GM19023 (cell line): ENCODE measurements at regions not wholly inside any gene's neighbourhood (a gene's known extent, or its start where the extent isn't known, plus 50 kb on each side); places are given as distances from the start of the nearest gene placed in this dataset.

Source experiments
- ATAC-seq: cut with Tn5 transposase; IDR thresholded peaks from one replicate; pipeline ENCODE4 v1.9.1; 2021; ENCODE audit warnings: mild to moderate bottlenecking, moderate library complexity; ENCODE audit not compliant: unreplicated experiment

DNA sequence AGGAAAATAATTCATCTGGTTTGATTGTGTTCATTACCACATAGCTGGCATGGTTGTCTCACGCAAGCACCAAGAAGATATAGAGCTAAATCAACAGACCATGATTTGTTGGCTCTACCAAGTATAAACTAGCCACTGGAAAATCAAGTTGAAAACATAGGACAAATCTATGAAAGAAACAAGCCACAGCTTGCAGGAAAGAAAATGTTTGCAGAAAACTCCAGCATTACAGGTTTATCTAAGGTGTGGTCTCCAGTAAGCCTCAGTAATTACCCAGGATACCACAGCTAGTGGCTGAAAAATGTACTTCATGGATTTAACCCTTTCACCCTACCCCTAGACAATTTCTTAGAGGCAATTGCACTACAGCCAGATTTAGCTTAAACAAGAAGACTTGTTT, 340.6 kb downstream of the SOX2 start:
- no peak for ATAC-seq

GRCh38 chr3:182052757-182053156, 341.0 kb downstream of the SOX2 start:
- no peak for ATAC-seq

DNA sequence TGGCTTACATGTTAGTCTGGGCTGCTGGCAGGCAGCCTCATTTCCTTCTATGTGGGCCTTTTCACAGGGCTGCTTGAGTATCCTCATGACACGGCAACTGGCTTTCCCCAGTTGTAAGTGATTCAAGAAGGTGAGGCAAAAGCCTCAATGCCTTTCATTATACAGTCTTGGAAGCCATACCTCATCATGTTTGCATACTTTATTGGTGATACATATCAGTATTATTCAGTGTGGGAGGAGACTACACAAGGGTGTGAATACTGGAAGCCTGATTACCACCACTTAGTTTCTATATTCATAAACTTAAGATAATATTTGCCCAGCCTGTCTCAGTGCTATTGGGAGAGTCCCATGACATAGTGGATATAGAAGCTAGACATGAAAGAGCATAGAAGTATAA, 346.8 kb downstream of the SOX2 start:
- no peak for ATAC-seq

GRCh38 chr3:182063742-182064141, 352.0 kb downstream of the SOX2 start:
- no peak for ATAC-seq

GRCh38 chr3:182067423-182067822, 355.7 kb downstream of the SOX2 start:
- ATAC-seq = no peak

DNA sequence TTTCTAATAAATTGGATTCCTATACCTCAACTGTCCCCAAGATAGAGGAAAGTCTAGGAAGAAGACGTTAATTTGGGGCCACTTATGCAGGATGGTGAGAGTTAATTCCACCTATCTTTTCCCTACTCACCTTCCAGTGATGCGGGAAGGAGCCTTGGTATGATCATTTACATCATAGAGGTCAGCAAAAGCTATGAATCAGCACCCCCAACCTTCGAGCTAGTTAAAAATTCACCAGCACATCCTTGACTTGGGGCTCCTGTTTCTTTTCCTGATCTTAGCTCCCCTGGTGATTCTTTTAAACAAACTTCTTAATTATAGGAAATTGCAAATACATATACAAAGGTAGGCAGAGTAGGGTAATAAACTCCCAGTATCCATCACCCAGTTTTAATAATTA, 366.6 kb downstream of the SOX2 start:
- no peak for ATAC-seq

- ATAC-seq = no peak
Measured at GRCh38 chr3:182078929-182079328, 367.2 kb downstream of the SOX2 start.

DNA sequence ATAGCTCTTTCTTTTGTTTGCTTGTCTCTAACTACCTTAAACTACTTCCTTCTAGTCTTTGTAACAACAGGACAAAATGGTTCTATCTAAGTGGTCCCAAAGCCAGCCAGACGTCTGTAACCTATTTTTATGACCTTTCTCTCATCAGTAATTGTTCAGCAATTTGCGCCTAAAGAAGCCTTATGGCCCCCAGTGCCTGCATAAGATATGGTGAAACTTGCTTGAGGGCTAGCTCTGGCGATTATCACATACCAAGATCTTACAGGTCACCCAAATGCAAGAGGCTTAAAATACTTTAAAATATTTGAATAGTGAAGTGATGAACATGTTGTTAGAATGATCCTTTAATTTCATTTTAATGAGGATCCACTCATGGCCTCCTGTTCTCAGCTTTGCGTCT, 369.4 kb downstream of the SOX2 start:
- no peak for ATAC-seq

- ATAC-seq = no peak
Measured at GRCh38 chr3:182083112-182083511, 371.4 kb downstream of the SOX2 start.

GRCh38 chr3:182092662-182093262, 381.0 kb downstream of the SOX2 start:
- ATAC-seq = no peak

DNA sequence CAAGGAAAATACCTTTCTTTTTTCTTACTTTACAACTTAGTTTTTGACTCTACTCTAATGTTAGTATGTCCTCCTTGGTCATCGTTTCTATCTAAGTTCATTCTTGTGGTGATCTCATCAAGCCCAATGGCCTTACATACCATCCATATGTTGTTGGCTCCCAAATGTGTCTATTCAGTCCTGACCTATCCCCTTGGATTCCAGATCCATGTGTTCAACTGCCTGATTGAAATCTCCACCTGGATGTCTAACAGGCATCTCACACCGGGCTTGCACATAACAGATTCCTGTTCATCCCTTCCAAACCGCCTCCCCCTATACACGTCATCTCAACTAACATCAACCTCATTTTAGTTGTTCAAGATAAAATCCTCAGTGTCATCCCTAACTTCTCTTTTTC, 382.6 kb downstream of the SOX2 start:
- no peak for ATAC-seq

- no peak for ATAC-seq
Measured at GRCh38 chr3:182104881-182105280, 393.2 kb downstream of the SOX2 start.

GRCh38 chr3:182105875-182106274, 394.1 kb downstream of the SOX2 start:
- no peak for ATAC-seq

DNA sequence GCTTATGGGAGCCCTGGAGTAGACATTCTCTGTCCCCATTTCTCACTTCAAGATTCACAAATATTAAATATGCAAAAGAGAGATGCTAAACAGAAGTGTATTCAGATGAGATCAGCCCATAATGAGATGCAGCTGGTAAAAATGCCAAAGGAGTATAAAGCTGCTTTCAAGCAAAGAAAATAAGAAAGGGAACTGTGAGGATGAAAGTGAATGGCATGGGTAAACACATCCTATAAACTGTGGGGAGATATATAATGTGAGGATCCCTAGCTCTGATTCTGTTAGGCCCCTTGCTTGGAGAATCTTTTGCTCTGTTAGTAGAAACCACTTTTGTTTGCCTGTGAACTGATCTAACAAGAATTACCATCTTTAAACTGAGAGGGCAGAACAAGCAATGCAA, 396.6 kb downstream of the SOX2 start:
- no peak for ATAC-seq

- no peak for ATAC-seq
Measured at GRCh38 chr3:182111967-182112366, 400.2 kb downstream of the SOX2 start.

DNA sequence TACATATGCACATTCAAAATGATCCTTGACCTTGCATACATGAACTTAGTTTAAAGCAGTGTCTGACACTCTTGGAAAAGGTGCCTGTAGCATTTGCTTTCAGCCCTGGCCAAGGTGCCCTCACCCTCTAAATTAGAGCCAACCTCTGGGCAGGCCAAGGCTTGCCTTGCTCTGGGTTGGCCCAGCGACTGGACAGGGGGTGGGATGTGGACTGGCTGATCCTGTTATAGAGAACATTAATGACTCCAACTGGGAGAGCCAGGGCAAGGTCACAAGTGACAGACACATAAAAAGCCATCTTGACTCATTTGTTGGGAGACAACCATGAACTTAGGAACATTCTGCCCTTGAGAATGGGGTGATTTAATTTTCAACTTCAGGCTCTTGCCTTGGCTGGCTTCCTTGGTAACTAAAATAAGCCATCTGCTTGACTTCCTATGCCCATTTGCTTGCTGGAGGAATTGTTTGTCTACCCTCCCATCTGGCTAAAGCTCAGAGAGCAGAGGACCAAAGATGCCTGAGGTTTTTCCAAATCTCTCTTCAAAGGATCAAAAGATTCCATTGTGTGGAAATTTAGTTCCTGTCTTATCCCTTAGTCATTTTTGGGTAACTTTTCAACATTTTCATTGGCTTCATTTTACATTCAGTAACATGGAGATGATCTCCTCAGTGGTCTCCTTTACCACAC, 403.7 kb downstream of the SOX2 start:
- ATAC-seq = no peak

DNA sequence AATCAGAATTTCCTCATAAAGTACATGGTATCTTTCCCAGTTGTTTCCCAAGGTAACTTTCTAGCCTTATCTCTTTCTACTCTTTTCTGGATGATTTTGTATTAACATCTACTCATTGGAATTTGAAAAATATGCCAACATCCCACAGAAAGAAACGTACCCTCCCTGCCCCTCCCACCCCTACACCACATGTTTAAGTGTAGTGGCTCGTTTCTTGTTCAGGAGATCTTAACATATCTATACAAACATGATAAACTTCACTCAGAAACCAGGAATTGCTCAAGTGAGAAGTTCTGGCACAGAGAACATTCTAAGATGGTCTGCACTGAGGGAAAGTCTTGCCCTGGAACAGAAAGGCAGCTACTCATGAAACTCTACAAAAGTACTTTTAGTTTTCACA, 404.7 kb downstream of the SOX2 start:
- ATAC-seq = no peak

DNA sequence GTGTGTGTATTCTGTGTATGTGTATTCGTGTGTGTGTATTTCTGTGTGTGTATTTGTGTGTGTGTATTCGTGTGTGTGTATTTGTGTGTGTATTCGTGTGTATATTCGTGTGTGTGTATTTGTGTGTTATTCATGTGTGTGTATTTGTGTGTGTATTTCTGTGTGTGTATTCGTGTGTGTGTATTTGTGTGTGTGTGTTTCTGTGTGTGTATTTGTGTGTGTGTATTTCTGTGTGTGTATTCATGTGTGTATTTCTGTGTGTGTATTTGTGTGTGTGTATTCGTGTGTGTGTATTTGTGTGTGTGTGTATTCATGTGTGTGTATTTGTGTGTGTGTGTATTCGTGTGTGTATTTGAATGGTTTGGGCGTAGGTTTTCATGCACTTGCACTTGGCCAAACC, 405.4 kb downstream of the SOX2 start:
- ATAC-seq = no peak

GRCh38 chr3:182117583-182117982, 405.9 kb downstream of the SOX2 start:
- no peak for ATAC-seq

DNA sequence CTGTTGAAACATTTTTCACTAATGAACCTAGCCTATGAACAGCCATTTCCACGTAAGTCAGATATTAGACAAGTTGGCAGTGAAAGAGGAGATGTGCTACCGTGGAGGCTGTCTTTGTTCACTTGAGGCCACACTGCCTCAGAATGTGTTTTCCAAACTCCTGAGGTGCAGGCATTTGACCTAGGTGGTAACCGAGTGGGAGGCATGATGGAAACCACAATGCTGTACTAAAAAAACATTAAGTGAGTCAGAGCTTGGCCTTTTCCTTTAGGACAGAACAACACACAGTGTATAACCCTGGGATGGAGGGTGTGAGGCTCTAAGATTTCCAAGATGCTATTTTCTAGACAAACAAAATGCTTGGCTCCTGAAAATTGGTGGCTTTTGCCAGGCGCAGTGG, 406.3 kb downstream of the SOX2 start:
- no peak for ATAC-seq

DNA sequence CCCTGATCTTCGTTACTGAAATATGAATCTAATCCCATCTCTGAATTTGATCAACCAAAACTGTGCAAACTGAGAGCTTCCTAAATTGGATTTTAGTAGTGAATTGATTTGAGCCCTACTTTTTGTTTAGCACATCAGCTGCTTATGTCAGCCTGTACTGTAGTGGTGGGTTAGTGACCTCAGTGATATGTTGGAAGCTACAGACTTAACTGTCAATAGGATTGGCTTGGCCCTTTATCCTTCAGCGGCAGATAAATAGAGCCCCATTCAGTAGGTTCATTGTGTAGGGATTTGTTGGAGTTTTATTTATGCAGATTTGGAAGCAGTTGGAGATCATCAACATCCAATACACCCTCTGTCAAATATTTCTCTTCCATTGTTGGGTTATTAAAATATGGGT, 409.7 kb downstream of the SOX2 start:
- no peak for ATAC-seq

DNA sequence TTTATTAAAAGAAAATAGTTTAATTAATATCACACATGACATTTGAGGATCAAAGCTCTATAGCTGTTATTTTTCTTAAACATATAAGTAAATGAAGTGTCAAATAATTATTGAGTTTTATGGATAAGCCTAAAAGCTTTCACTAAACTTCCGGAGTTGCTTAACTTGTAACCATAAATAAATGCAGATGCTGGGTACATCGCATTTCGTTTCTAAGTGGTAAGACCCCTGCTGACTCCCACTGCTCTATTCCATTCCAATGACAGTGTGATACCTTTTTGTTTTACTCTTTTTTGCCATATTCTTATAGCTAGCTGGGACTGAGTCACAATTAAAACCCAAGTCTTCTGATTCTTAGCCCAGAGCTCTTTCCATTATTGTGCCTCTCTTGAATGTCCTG, 411.1 kb downstream of the SOX2 start:
- ATAC-seq = no peak

DNA sequence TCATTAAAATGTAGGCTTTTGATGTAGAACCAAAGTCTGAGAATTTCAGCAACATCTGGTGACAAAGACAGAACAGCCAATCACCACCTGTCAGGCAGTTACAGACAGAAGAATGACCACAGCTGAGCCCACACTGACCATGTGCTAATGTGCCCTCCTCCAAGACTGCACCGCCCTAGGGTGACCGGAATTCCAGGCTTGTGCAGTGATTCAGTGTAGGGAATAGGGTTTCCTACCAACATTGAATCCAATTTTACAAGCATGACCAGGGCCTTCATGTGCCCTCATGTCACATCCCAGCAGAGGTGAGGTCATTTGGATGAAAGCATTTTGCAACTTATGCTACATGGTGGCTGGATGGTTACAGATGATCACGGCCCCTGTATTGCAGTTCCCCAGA, 412.5 kb downstream of the SOX2 start:
- no peak for ATAC-seq
